PC-3 (cell line): ENCODE measurements at regions not wholly inside any gene's neighbourhood (a gene's known extent, or its start where the extent isn't known, plus 50 kb on each side); places are given as distances from the start of the nearest gene placed in this dataset.

ENCODE experiments used
- ATAC-seq: fragments of 200-7000 bp; cut with Tn5 transposase; 2 replicates; pipeline ENCODE4 v1.9.1; 2020; ENCODE audit warnings: mild to moderate bottlenecking, moderate library complexity
- BruUV-seq: library from RNA; stranded (reverse); fragments of 400-500 nt; replicated peaks from 2 replicates; lab custom pipeline; 2021; lab: Mats Ljungman, UMichigan
- CTCF ChIA-PET: fragments of 300-600 bp; sonication (Branson Sonifier 250); formaldehyde crosslinking; loops from one replicate; lab custom pipeline; 2022; ENCODE audit warnings: antibody characterized with exemption; lab: Charles Lee
- POLR2A ChIA-PET: fragments of 300-600 bp; sonication (Branson Sonifier 250); formaldehyde crosslinking; loops from one replicate; lab custom pipeline; 2022; ENCODE audit warnings: antibody characterized with exemption; ENCODE audit not compliant: unreplicated experiment; lab: Charles Lee
- DNase-seq: peaks from one replicate; pipeline ENCODE4 v3.0.0-alpha.2; 2015
- H2AFZ ChIP-seq: fragments of 300-600 bp; sonication (generic); 2 replicates; pipeline ENCODE4 v1.6.0; 2016; ENCODE audit warnings: antibody characterized with exemption, low read length
- H3F3A ChIP-seq: fragments of 300-600 bp; sonication (generic); one replicate; pipeline ENCODE4 v1.6.0; 2017; ENCODE audit warnings: antibody characterized with exemption, low read length, control low read depth, mild to moderate bottlenecking; ENCODE audit not compliant: unreplicated experiment
- H3K27ac ChIP-seq: fragments of 300-600 bp; sonication (generic); 2 replicates; pipeline ENCODE4 v1.5.1; 2016; ENCODE audit warnings: mild to moderate bottlenecking, low read length
- H3K27me3 ChIP-seq: fragments of 300-600 bp; sonication (generic); 2 replicates; pipeline ENCODE4 v1.6.1; 2016; ENCODE audit warnings: low read length, mixed read lengths
- H3K36me3 ChIP-seq: fragments of 300-600 bp; sonication (generic); 2 replicates; pipeline ENCODE4 v1.6.1; 2016; ENCODE audit warnings: low read depth, mixed run types, low read length, mixed read lengths
- H3K4me1 ChIP-seq: fragments of 300-600 bp; sonication (generic); 2 replicates; pipeline ENCODE4 v1.5.1; 2016; ENCODE audit warnings: low read length; ENCODE audit not compliant: insufficient read depth
- H3K4me2 ChIP-seq: fragments of 300-600 bp; sonication (generic); 2 replicates; pipeline ENCODE4 v1.6.0; 2016; ENCODE audit warnings: low read length
- H3K4me3 ChIP-seq: fragments of 300-600 bp; sonication (generic); 2 replicates; pipeline ENCODE4 v1.5.1; 2016; ENCODE audit warnings: mild to moderate bottlenecking, low read length, mixed read lengths
- H3K79me2 ChIP-seq: fragments of 300-600 bp; sonication (generic); 2 replicates; pipeline ENCODE4 v1.6.1; 2017; ENCODE audit warnings: low read length, mixed read lengths
- H3K9ac ChIP-seq: fragments of 300-600 bp; sonication (generic); 2 replicates; pipeline ENCODE4 v1.6.0; 2016; ENCODE audit warnings: mild to moderate bottlenecking, low read length
- H3K9me2 ChIP-seq: fragments of 300-600 bp; sonication (generic); replicated peaks from 2 replicates; pipeline ENCODE4 v1.6.1; 2016; ENCODE audit warnings: mixed run types, low read length, mixed read lengths
- H3K9me3 ChIP-seq: fragments of 300-600 bp; sonication (generic); 2 replicates; pipeline ENCODE4 v1.6.1; 2016; ENCODE audit warnings: low read length, mixed read lengths
- H4K20me1 ChIP-seq: fragments of 300-600 bp; sonication (generic); 2 replicates; pipeline ENCODE4 v1.6.1; 2016; ENCODE audit warnings: low read length, mixed read lengths
- CTCF ChIP-seq: fragments of 300-600 bp; sonication (generic); conservative IDR thresholded peaks from 2 replicates; pipeline ENCODE4 v1.5.1; 2017; ENCODE audit warnings: antibody characterized with exemption, low read depth, mild to moderate bottlenecking, low read length
- EZH2 ChIP-seq: fragments of 300-600 bp; sonication (generic); IDR thresholded peaks from one replicate; pipeline ENCODE4 v1.6.1; 2017; ENCODE audit warnings: antibody characterized with exemption, mild to moderate bottlenecking, low read length; ENCODE audit not compliant: unreplicated experiment
- EZH2phosphoT487 ChIP-seq: fragments of 300-600 bp; sonication (generic); IDR thresholded peaks from 2 replicates; pipeline ENCODE4 v1.6.1; 2018; ENCODE audit warnings: mild to moderate bottlenecking, antibody characterized with exemption, low read length, borderline replicate concordance
- intact Hi-C: fragments of 100-400 bp; cut with micrococcal nuclease; formaldehyde crosslinking; loops from 2 replicates; pipeline ENCODE4 v1.9.0; 2023

GRCh38 chr17:33366960-33367359 is 73.9 kb upstream of the ASIC2 start:
- Histone ChIP-seq H3K4me1 (no peaks in the 10 kb centered on the region), H3K79me2 (no peaks in the 10 kb centered on the region), H3K9me2 (no peaks in the 10 kb centered on the region), H4K20me1 (no peaks in the 10 kb centered on the region), H2AFZ (no peak overlapping the region), H3F3A (no peaks in the 10 kb centered on the region), H3K4me2 (no peak overlapping the region), H3K9me3 (no peaks in the 10 kb centered on the region), H3K4me3 (no peak overlapping the region), H3K27ac (no peak overlapping the region), H3K9ac (no peak overlapping the region), H3K36me3 (no peaks in the 10 kb centered on the region), H3K27me3 (no peaks in the 10 kb centered on the region)
- no peak for DNase-seq
- ChIA-PET POLR2A (no interaction called here), CTCF (no interaction called here)
- intact Hi-C loops = no loop called here
- TF ChIP-seq EZH2phosphoT487 = no peak
- no TSS peak for BruUV-seq
- no peak for ATAC-seq

- Histone ChIP-seq H3F3A (no peaks in the 10 kb centered on the region), H3K9me2 (no peaks in the 10 kb centered on the region), H3K27me3 (no peaks in the 10 kb centered on the region), H3K27ac (no peak overlapping the region), H3K9me3 (no peaks in the 10 kb centered on the region), H3K4me2 (no peak overlapping the region), H3K4me3 (no peak overlapping the region), H3K9ac (no peak overlapping the region), H3K4me1 (no peaks in the 10 kb centered on the region), H2AFZ (no peak overlapping the region), H3K79me2 (no peaks in the 10 kb centered on the region), H4K20me1 (no peaks in the 10 kb centered on the region), H3K36me3 (no peaks in the 10 kb centered on the region)
- ATAC-seq = no peak
- ChIA-PET CTCF (no interaction called here), POLR2A (no interaction called here)
- no peak for DNase-seq
- BruUV-seq = no TSS peak
- no peak for TF ChIP-seq CTCF
- no peak for TF ChIP-seq EZH2phosphoT487
- intact Hi-C loops = no loop called here
Observed at GRCh38 chr17:33369149-33369548, 76.1 kb upstream of the ASIC2 start.

GRCh38 chr17:33369876-33370275 is 76.8 kb upstream of the ASIC2 start:
- H3K4me2 ChIP-seq = no peak overlapping the region
- H3K4me1 ChIP-seq = no peaks in the 10 kb centered on the region
- no peaks in the 10 kb centered on the region for H3K9me3 ChIP-seq
- ATAC-seq (no peak), DNase-seq (no peak)
- no peak overlapping the region for H3K27ac ChIP-seq
- no TSS peak for BruUV-seq
- ChIA-PET POLR2A (no interaction called here), CTCF (no interaction called here)
- H2AFZ ChIP-seq = no peak overlapping the region
- no peaks in the 10 kb centered on the region for H3K36me3 ChIP-seq
- H3K4me3 ChIP-seq = no peak overlapping the region
- 0 out of 2 replicates have a peak, but pooled peaks cover 3% of the 10 kb centered on the region for H3K27me3 ChIP-seq
- no peaks in the 10 kb centered on the region for H3F3A ChIP-seq
- TF ChIP-seq EZH2 (no peak), CTCF (no peak), EZH2phosphoT487 (no peak)
- H4K20me1 ChIP-seq = no peaks in the 10 kb centered on the region
- no peak overlapping the region for H3K9ac ChIP-seq
- H3K79me2 ChIP-seq = no peaks in the 10 kb centered on the region
- intact Hi-C loops = no loop called here
- H3K9me2 ChIP-seq = no peaks in the 10 kb centered on the region
